ENCODE measurements at regions not wholly inside any gene's neighbourhood (a gene's known extent, or its start where the extent isn't known, plus 50 kb on each side); places are given as distances from the start of the nearest gene placed in this dataset.

GRCh38 chr10:81027706-81028105 lies 490.0 kb downstream of the SH2D4B start:
- no peak for DNase-seq

DNA sequence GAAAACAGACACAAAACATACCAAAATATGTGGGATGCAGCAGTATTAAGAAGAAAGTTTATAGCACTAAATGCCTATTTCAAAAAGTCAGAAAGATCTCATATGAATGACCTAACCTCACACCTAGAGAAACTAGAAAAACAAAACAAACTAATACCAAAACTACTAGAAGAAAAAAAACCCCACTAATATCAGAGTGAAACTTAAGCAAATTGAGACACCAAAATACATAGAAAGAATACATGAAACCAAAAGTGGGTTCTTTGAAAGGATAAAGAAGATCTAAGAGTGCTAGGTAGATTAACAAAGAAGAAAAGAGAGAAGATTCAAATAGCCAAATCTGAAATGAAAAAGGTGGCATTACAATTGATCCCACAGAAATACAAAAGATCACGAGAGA lies 494.1 kb downstream of the SH2D4B start:
- no peak for DNase-seq

- DNase-seq: no peak
Observed at GRCh38 chr10:81034383-81034782, 496.7 kb downstream of the SH2D4B start.

GRCh38 chr10:81036257-81036656 lies 498.6 kb downstream of the SH2D4B start:
- no peak for DNase-seq

GRCh38 chr10:81040031-81040430 lies 502.3 kb downstream of the SH2D4B start:
- DNase-seq: no peak

GRCh38 chr10:81040940-81041339 lies 503.2 kb downstream of the SH2D4B start:
- DNase-seq: no peak

DNA sequence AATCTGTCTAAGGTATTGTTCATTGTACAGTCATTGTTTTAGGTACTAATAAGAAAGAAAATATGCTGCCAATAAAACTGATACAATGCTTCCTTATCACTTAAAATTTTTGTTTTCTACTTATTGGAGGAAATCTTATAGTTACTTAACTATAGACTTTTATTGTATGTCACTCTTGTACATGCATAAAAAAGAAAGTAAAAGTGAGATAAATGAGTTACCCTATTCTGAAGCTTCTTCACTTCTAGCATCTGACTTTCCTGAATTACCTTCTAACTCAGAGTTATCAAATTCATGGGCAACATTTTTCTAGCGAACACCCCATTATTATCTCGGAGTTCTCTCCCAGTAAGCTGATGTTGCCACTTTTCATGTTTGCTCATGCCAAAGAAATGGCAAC lies 504.9 kb downstream of the SH2D4B start:
- no peak for DNase-seq

DNA sequence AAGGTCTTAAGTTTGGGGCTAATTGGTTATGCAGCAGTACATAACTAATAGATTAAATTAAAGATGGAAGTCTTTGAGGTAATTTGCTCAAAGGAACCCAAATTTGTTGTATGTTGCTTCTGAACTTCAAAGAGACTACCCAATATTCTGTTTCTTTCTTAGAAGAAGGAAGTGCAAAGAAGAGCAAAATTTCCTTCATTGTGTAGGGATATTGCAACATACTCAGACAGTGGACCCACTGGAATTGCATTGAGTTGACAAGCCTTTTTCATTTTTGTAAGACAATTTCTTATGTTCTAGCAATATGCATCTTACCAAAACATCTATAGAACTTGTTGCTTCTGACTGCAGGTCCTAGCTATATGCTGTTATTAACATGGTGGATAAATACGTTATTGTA lies 527.8 kb downstream of the SH2D4B start:
- DNase-seq: no peak

DNA sequence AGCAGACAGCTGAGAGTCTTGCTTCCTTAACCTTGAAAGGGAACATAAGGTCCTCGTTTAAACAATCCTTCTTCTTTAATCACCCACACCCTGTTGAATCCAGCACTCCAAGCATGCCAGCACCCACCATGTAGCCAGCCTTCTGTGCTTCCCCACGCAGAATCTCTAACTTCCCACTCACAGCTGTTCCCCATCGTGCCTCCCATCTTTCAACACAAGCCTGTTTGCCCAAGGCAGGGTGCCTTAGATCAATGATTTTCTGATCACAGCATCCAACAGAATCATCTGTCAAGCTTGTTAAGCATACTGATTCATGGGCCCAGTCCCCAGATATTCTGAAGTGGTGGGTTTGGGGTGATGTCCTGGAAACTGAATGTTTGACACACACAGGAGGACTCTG lies 530.8 kb downstream of the SH2D4B start:
- no peak for DNase-seq

GRCh38 chr10:81071087-81071796 lies 533.5 kb downstream of the SH2D4B start:
- no peak for DNase-seq

GRCh38 chr10:81073155-81073554 lies 535.5 kb downstream of the SH2D4B start:
- DNase-seq: no peak

GRCh38 chr10:81081887-81082620 lies 544.4 kb downstream of the SH2D4B start:
- DNase-seq: no peak

DNA sequence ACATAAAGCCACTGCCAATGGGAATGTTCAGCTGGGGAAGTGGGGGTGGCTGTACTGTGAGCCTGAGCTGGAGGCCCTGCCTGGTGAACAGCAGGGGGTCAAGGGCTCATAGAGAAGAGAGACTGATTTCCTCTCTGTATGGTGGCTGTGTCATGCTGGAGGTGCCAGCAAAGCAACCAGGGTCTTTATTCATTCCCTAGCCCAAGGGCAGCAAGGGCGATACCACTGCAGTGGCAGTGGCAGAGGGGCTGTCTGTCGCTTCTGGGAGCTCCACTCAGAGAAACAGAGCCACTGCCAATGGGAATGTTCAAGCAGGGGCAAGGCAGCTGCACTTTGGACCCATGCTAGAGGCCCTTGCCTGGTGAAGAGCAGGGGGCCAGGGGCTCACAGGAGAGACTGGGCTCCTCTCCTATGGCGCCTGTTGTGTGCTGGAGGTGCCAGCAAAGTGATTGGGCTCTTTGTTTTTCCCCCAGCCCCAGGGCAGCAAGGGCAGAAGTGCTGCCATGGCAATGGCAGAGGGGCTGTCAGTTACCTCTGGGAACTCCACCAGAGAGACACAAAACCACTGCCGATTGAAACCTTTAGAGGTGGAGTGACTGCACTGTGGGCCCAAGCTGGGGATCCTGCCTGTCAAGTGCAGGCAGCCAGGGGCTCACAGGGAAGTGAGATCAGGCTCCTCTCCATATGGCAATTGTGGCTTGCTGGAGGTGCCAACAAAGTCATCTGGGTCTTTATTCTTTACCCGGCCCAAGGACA lies 545.1 kb downstream of the SH2D4B start:
- DNase-seq: no peak

DNA sequence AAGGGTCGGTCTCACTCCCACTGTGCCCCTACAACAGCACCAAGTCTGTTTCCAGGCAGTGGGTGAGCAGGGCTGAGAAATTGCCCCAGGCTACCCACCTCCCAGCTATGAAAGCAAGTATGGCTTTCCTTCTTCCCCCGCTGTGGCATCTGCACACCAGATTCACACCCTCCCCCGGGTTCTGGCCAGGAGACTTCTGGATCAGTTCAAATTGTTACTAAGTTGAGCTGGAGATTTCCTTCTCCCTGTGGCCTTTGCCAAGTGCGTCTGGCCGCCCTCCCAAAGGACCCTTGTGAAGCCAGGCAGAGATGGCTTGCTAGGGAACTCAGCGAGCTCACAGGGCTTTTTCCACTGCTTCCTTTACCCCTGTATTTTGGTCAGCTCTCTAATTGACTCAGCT lies 555.4 kb downstream of the SH2D4B start:
- no peak for DNase-seq

DNA sequence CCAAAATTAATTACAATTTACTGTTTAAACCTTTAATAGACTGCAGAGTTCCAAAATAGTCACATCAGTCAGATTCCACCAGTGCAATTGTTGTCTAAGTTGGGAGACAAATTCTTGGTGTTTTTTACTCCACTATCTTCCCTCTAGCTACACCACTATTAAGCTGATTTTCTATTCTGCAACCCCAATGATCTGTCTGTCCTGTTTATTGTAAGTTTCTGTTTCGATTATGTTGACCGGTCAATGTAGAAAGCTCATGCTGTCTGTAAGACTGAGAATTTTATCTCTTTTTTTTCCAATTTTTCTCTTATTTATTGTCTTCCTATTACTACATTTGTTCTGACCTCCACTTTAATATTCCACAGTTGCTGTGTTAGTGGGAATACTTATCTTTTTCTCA lies 557.5 kb downstream of the SH2D4B start:
- DNase-seq: no peak

GRCh38 chr10:81096558-81096957 lies 558.9 kb downstream of the SH2D4B start:
- no peak for DNase-seq

DNA sequence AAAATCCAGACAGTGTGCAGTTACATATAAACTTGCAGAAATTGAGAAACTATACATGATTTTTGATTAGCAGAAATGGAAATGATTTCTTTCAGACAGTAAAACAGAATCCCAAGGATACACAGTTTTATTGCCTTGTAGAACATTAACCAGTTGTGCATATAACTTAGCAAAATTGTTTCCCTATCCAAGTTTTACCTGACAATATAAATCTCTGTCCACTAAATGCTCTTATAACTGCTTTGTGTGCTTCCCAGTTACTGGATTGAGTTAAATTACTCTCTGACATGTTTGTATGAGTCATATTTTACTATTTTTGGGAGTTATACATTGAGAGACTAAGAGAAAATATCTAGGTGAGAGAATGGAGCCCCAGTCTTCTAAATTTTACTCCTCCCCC lies 563.4 kb downstream of the SH2D4B start:
- DNase-seq: no peak

DNA sequence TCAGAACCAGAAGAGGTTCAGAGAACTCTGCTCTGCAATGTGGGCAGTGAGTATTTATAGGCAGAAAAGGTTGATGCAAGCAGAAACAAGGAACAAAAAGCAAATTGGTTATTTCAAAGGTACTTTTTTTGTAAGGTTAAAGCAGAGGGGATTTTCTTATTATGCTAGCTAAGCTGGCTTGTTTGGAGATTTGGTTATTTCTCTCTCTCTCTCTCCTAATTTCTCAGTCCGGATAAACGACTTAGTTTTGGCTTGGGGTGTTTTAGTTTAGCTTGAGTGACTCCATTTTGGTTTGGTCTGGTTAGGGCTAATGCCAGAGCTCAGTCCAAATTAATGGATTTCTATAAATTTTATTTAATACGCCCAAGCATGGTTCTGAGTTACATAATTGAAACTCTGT lies 566.8 kb downstream of the SH2D4B start:
- no peak for DNase-seq

DNA sequence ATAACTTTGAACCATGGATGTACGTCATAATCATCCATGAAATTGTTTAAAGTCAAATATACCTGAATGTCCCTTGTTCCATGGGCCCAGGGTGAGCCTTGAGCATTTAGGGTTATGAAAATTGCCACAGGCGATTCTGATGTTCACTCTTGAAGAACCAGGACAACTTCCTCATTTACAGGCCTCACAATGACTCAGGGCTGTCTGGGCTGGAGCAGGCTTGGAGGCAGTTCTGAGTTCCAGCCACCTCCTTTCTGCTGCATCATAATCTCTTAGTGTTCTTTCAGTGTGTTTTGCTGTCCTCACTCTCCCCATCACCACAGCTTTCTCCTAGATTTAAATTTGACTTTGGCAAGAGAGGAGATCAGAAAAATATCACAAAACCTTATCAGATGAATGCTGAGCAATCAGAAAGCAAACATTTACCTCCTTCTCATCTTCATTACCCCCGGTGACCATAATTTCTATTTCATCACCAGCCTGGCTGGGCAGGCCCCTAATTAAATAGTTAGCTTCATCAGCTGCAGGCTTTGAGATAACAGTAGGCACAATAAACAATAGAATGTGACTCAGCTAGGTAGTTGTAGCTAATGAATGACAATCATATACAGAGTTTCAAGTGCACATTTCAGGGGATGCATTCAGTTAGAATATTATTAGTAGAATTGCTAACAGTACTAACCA lies 571.0 kb downstream of the SH2D4B start:
- no peak for DNase-seq

- no peak for DNase-seq
Observed at GRCh38 chr10:81109200-81109752, 571.6 kb downstream of the SH2D4B start.

- DNase-seq: no peak
Observed at GRCh38 chr10:81116201-81116600, 578.5 kb downstream of the SH2D4B start.

- DNase-seq: no peak
Observed at GRCh38 chr10:81116990-81117389, 579.3 kb downstream of the SH2D4B start.

DNA sequence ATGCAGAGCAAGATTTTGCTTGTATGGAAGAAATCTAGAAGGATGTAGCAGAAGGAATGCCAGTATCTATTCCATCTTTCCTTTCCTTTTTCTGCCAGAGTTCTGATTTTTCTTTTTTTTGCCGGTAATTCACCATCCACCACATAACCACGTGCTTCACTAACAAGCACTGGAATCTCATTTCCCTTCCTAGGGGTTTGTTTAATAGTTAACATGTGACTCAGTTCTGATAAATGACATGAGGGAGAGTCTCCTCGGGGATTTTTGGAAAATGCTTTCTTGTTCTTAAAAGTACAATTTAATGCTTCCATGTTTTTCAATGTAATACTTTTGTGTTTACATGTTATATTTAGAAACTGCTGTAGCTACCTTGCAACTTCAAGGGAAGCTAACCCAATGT lies 590.2 kb downstream of the SH2D4B start:
- no peak for DNase-seq

Measured in NCI-H748 treated with DMSO at 0.1 percent for 48 hours (cell line).